A673 (cell line): ENCODE measurements at regions not wholly inside any gene's neighbourhood (a gene's known extent, or its start where the extent isn't known, plus 50 kb on each side); places are given as distances from the start of the nearest gene placed in this dataset.

ENCODE experiments used
- EZH2 ChIP-seq: fragments of 200-600 bp; sonication (generic); IDR thresholded peaks from 2 replicates; pipeline ENCODE4 v1.6.1; 2017; ENCODE audit warnings: borderline replicate concordance, low read depth, mild to moderate bottlenecking, mixed read lengths, antibody characterized with exemption, low read length; ENCODE audit not compliant: poor library complexity, severe bottlenecking
- TF ChIP-seq, protein P1 (sequence below): fragments of 300-800, 200-600 bp; sonication (generic); conservative IDR thresholded peaks from 2 replicates; pipeline ENCODE4 v1.5.1; 2017; ENCODE audit warnings: low read depth, mild to moderate bottlenecking, antibody characterized with exemption, low read length, moderate library complexity, mixed read lengths

DNA sequence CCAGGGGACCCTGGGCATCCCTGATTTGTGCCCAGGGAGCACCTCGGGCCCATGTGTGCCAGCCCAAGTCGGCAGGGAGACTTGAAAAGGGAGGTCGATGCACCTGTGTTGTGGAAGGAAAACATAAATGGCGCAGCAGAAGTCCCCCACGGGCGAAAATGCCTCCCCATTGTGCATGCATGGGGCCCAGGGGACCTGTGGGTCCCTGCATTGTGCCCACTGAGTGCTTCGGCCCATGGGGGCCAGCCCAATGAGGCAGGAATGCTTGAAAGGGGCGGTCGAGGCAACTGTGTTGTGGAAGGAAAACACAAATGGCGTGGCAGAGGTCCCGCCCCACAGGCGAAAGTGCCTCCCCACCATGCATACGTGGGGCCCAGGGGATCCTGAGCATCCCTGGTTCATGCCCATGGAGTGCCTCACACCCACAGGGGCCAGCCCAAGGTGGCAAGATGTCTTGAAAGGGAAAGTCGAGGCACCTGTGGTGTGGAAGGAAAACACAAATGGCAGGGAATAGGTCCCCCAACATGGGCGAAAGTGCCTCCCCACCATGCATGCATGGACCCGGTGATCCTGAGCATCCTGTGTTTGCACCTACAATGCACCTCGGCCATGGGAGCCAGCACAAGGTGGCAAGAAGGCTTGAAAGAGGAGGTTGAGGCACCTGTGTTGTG, 368.0 kb downstream of the ALG10 start:
- TF ChIP-seq, protein P1, sequence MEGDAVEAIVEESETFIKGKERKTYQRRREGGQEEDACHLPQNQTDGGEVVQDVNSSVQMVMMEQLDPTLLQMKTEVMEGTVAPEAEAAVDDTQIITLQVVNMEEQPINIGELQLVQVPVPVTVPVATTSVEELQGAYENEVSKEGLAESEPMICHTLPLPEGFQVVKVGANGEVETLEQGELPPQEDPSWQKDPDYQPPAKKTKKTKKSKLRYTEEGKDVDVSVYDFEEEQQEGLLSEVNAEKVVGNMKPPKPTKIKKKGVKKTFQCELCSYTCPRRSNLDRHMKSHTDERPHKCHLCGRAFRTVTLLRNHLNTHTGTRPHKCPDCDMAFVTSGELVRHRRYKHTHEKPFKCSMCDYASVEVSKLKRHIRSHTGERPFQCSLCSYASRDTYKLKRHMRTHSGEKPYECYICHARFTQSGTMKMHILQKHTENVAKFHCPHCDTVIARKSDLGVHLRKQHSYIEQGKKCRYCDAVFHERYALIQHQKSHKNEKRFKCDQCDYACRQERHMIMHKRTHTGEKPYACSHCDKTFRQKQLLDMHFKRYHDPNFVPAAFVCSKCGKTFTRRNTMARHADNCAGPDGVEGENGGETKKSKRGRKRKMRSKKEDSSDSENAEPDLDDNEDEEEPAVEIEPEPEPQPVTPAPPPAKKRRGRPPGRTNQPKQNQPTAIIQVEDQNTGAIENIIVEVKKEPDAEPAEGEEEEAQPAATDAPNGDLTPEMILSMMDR: no peak
- TF ChIP-seq EZH2: no peak
